ENCODE measurements at regions not wholly inside any gene's neighbourhood (a gene's known extent, or its start where the extent isn't known, plus 50 kb on each side); places are given as distances from the start of the nearest gene placed in this dataset.
A peak's percentile ranks its signal among the peaks of the same experiment; 100 is the strongest.

GRCh38 chr17:77375108-77375916 lies 234.5 kb downstream of the SEC14L1 start:
- peak overlapping the region; percentile 100 for H3K4me3 Mint-ChIP-seq
- H3K4me3 ChIP-seq (ENCODE audit: low read length), result peak overlapping the region; percentile 100
- H3K27me3 Mint-ChIP-seq, result no peaks in the 10 kb centered on the region
- intact Hi-C loops (cut with DNase I, micrococcal nuclease), result loop anchor here in 1 of 2 experiments (2.0 kb wide), 1 partner anchor 45 kb away; no protein-coding TSS in a partner anchor
- H3K36me3 ChIP-seq (ENCODE audit: insufficient read depth, low read length), result peaks cover 9% of the 10 kb centered on the region
- peaks cover 86% of the 10 kb centered on the region for H3K4me1 ChIP-seq (ENCODE audit: insufficient read depth, low read length)
- DNase-seq (no peak), ATAC-seq (ENCODE audit: poor library complexity) (no peak)
- H3K4me1 Mint-ChIP-seq (ENCODE audit: low read depth), result peaks cover 85% of the 10 kb centered on the region
- H3K9me3 Mint-ChIP-seq, result no peaks in the 10 kb centered on the region
- POLR2A ChIA-PET, result interaction anchor here (0.8 to 6.1 kb wide), 29 partner anchors 10 to 119 kb away, joined by 3 to 91 read pairs (median 9); no protein-coding TSS in a partner anchor
- H3K36me3 Mint-ChIP-seq (ENCODE audit: low read depth), result peaks cover 37% of the 10 kb centered on the region
- CTCF ChIA-PET, result interaction anchor here (0.8 to 6.9 kb wide), 11 partner anchors 11 to 119 kb away, joined by 3 to 40 read pairs (median 5); no protein-coding TSS in a partner anchor
- H3K27ac Mint-ChIP-seq, result peak overlapping the region; percentile 93
- no peak for TF ChIP-seq CTCF (IDR thresholded peaks at IDR 0.05)
- H3K27ac ChIP-seq (ENCODE audit: low read depth in 1 of 2, low read length in 2 of 2), result peak overlapping the region in 1 of 2 donors; percentile 82
- no peaks in the 10 kb centered on the region for H3K27me3 ChIP-seq (ENCODE audit: control insufficient read depth in 1 of 2, insufficient read depth in 2 of 2, low read length in 2 of 2)
- H3K9me3 ChIP-seq (ENCODE audit: control insufficient read depth in 1 of 2, insufficient read depth in 1 of 2, low read length in 2 of 2), result no peaks in the 10 kb centered on the region

DNA sequence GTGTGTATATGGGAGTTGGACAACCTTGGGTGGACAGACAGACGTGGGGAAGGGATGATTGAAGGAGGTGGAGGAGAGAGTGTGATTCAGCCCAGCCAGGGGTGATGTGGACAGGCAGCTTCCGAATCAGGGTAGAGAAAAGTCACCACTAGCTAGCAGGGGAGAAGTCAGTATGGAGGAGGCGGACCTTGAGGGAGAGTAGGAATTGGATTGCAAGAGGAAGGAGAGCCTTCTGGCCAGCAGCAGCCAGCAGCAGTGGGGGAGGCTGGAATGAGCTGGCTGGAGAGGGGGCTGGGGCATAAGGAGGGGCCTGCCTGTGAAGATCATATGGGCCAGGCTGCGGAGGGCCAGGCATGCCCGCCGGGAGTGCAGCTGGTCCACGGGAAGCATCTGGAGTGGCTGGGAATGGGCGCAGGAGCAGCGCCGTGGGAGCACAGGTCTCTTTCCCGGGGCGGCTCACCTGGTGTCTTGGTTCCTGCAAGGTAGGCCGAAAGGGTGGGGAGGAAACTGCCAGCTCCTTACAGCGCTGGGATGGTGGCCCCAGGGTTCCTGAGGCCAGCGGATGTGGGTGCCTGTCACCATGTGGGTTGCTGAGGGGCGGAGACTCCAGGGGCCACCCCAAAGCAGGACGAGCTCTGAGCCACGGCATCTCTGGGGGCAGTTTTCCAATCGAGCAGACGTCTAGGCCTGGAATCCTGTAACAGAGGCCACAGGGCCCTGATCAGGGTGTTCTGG lies 235.3 kb downstream of the SEC14L1 start:
- H3K36me3 Mint-ChIP-seq (ENCODE audit: low read depth), result peaks cover 37% of the 10 kb centered on the region
- peak overlapping the region; percentile 61 to 82 for H3K27ac ChIP-seq (ENCODE audit: low read depth in 1 of 2, low read length in 2 of 2)
- peak in 13 of 14 experiments; percentile 45 to 91 (median 69) for DNase-seq
- intact Hi-C loops (cut with DNase I, micrococcal nuclease), result loop anchor here (1.0 to 2.0 kb wide), 2 partner anchors 45 kb away; no protein-coding TSS in a partner anchor
- POLR2A ChIA-PET, result interaction anchor here (0.6 to 6.1 kb wide), 28 partner anchors 9 to 582 kb away, joined by 3 to 91 read pairs (median 8); partner anchors contain the start of gene TNRC6C
- H3K9me3 ChIP-seq (ENCODE audit: control insufficient read depth in 1 of 2, insufficient read depth in 1 of 2, low read length in 2 of 2), result no peaks in the 10 kb centered on the region
- ATAC-seq (ENCODE audit: poor library complexity), result peak; percentile 59
- peak overlapping the region; percentile 100 for H3K4me3 ChIP-seq (ENCODE audit: low read length)
- no peaks in the 10 kb centered on the region for H3K9me3 Mint-ChIP-seq
- peak overlapping the region; percentile 100 for H3K4me3 Mint-ChIP-seq
- no peaks in the 10 kb centered on the region for H3K27me3 Mint-ChIP-seq
- H3K4me1 ChIP-seq (ENCODE audit: insufficient read depth, low read length), result peaks cover 86% of the 10 kb centered on the region
- peaks cover 85% of the 10 kb centered on the region for H3K4me1 Mint-ChIP-seq (ENCODE audit: low read depth)
- TF ChIP-seq CTCF (IDR thresholded peaks at IDR 0.05), result no peak
- H3K27me3 ChIP-seq (ENCODE audit: control insufficient read depth in 1 of 2, insufficient read depth in 2 of 2, low read length in 2 of 2), result no peaks in the 10 kb centered on the region
- CTCF ChIA-PET, result interaction anchor here (0.8 to 6.9 kb wide), 6 partner anchors 13 to 118 kb away, joined by 3 to 40 read pairs (median 12); no protein-coding TSS in a partner anchor
- peaks cover 11% of the 10 kb centered on the region for H3K36me3 ChIP-seq (ENCODE audit: insufficient read depth, low read length)
- peak overlapping the region; percentile 93 for H3K27ac Mint-ChIP-seq
